Calu3 (cell line): ENCODE measurements at regions not wholly inside any gene's neighbourhood (a gene's known extent, or its start where the extent isn't known, plus 50 kb on each side); places are given as distances from the start of the nearest gene placed in this dataset.

ENCODE experiments used
- BruUV-seq: library from RNA; stranded (reverse); fragments of 400-500 nt; replicated peaks from 2 replicates; lab custom pipeline; 2021; lab: Mats Ljungman, UMichigan
- CTCF ChIA-PET: fragments of 300-600 bp; sonication (Branson Sonifier 250); formaldehyde crosslinking; loops from one replicate; lab custom pipeline; 2022; ENCODE audit warnings: antibody characterized with exemption; lab: Charles Lee
- DNase-seq: peaks from one replicate; pipeline ENCODE4 v3.0.0; 2022
- H3K27ac Mint-ChIP-seq: one replicate; pipeline ENCODE4 v1.8.0; 2022; ENCODE audit warnings: mixed read lengths; ENCODE audit not compliant: unreplicated experiment
- H3K27me3 Mint-ChIP-seq: one replicate; pipeline ENCODE4 v1.8.0; 2022; ENCODE audit warnings: mixed read lengths; ENCODE audit not compliant: unreplicated experiment
- H3K36me3 Mint-ChIP-seq: one replicate; pipeline ENCODE4 v1.8.0; 2022; ENCODE audit warnings: mild to moderate bottlenecking, moderate library complexity, mixed read lengths; ENCODE audit not compliant: insufficient read depth, unreplicated experiment
- H3K4me1 Mint-ChIP-seq: one replicate; pipeline ENCODE4 v1.8.0; 2022; ENCODE audit warnings: mild to moderate bottlenecking, low read depth, mixed read lengths; ENCODE audit not compliant: unreplicated experiment
- H3K4me3 Mint-ChIP-seq: one replicate; pipeline ENCODE4 v1.8.0; 2022; ENCODE audit warnings: mild to moderate bottlenecking, low read depth, moderate library complexity, mixed read lengths; ENCODE audit not compliant: unreplicated experiment
- H3K9me3 Mint-ChIP-seq: one replicate; pipeline ENCODE4 v1.8.0; 2022; ENCODE audit warnings: low read depth, mixed read lengths; ENCODE audit not compliant: unreplicated experiment
- CTCF ChIP-seq: fragments of 200-600 bp; IDR thresholded peaks from one replicate; pipeline ENCODE4 v1.8.0; 2022; ENCODE audit warnings: antibody characterized with exemption; ENCODE audit not compliant: unreplicated experiment
- intact Hi-C: fragments of 100-400 bp; cut with micrococcal nuclease; formaldehyde crosslinking; loops from one replicate; pipeline ENCODE4 v1.10.0; 2022; ENCODE audit not compliant: unreplicated experiment

GRCh38 chr20:54981175-54981574, 505.8 kb downstream of the DOK5 start:
- no peak for TF ChIP-seq CTCF
- Mint-ChIP-seq H3K4me1 (no peaks in the 10 kb centered on the region), H3K27me3 (no peaks in the 10 kb centered on the region), H3K36me3 (no peaks in the 10 kb centered on the region), H3K27ac (no peak overlapping the region), H3K9me3 (peaks cover 2% of the 10 kb centered on the region), H3K4me3 (no peak overlapping the region)
- DNase-seq = no peak
- CTCF ChIA-PET = interaction anchor here (0.6 to 0.7 kb wide), 4 partner anchors 40 to 1688 kb away, joined by 3 to 4 read pairs (median 4); no protein-coding TSS in a partner anchor
- BruUV-seq = no TSS peak
- intact Hi-C loops = no loop called here

- CTCF ChIA-PET = interaction anchor here (0.6 to 0.7 kb wide), 2 partner anchors 600 to 1689 kb away, joined by 3 to 4 read pairs; no protein-coding TSS in a partner anchor
- no peak for TF ChIP-seq CTCF
- Mint-ChIP-seq H3K9me3 (peaks cover 2% of the 10 kb centered on the region), H3K4me3 (no peak overlapping the region), H3K27ac (no peak overlapping the region), H3K4me1 (no peaks in the 10 kb centered on the region), H3K27me3 (no peaks in the 10 kb centered on the region), H3K36me3 (no peaks in the 10 kb centered on the region)
- intact Hi-C loops = no loop called here
- DNase-seq = no peak
- no TSS peak for BruUV-seq
Observed at GRCh38 chr20:54980103-54980960, 504.9 kb downstream of the DOK5 start.

GRCh38 chr20:54950304-54950703, 474.9 kb downstream of the DOK5 start:
- CTCF ChIA-PET = no interaction called here
- Mint-ChIP-seq H3K27ac (no peak overlapping the region), H3K36me3 (no peaks in the 10 kb centered on the region), H3K4me1 (no peaks in the 10 kb centered on the region), H3K4me3 (no peak overlapping the region), H3K27me3 (no peaks in the 10 kb centered on the region), H3K9me3 (no peaks in the 10 kb centered on the region)
- no peak for TF ChIP-seq CTCF
- no TSS peak for BruUV-seq
- intact Hi-C loops = no loop called here
- no peak for DNase-seq

GRCh38 chr20:54941666-54942065, 466.3 kb downstream of the DOK5 start:
- CTCF ChIA-PET = no interaction called here
- H3K9me3 Mint-ChIP-seq = no peaks in the 10 kb centered on the region
- H3K4me3 Mint-ChIP-seq = no peak overlapping the region
- no peaks in the 10 kb centered on the region for H3K36me3 Mint-ChIP-seq
- intact Hi-C loops = no loop called here
- no peak for TF ChIP-seq CTCF
- H3K27ac Mint-ChIP-seq = no peak overlapping the region
- H3K27me3 Mint-ChIP-seq = no peaks in the 10 kb centered on the region
- no TSS peak for BruUV-seq
- H3K4me1 Mint-ChIP-seq = no peaks in the 10 kb centered on the region
- no peak for DNase-seq
